ENCODE measurements at regions not wholly inside any gene's neighbourhood (a gene's known extent, or its start where the extent isn't known, plus 50 kb on each side); places are given as distances from the start of the nearest gene placed in this dataset.

DNA sequence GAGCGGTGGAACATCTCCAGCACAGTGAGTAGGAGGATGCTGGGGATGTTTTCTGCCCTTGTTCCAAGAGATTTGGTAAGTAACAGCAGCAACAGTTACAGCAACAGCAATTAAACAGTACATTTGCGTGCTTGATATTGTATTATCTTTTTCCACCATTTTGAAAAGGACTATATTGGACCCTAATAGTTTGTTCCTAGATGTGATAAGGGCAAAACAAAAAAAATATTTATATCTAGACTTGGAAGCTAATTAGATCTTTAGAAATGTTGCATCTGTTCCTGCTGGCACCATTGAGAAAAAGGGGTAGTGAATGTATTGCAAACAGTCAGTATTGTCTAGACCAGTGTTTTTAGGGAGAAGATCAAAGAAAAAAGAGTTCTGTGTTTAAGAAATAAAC is 759.9 kb downstream of the JRKL start:
- no peak for TF ChIP-seq CTCF (IDR thresholded peaks at IDR 0.05)
- Histone ChIP-seq H3K27ac (no peak overlapping the region), H3K4me3 (no peak overlapping the region), H3K4me1 (no peaks in the 10 kb centered on the region), H3K9me3 (no peaks in the 10 kb centered on the region), H3K36me3 (no peaks in the 10 kb centered on the region), H3K27me3 (ENCODE audit: low read depth) (no peaks in the 10 kb centered on the region)
- ATAC-seq, result no peak
- DNase-seq, result no peak
- intact Hi-C loops (cut with DNase I), result no loop called here

GRCh38 chr11:97157221-97157740 is 767.5 kb downstream of the JRKL start:
- no peak for TF ChIP-seq CTCF (IDR thresholded peaks at IDR 0.05)
- Histone ChIP-seq H3K9me3 (no peaks in the 10 kb centered on the region), H3K27me3 (ENCODE audit: low read depth) (no peaks in the 10 kb centered on the region), H3K4me3 (no peak overlapping the region), H3K36me3 (no peaks in the 10 kb centered on the region), H3K27ac (no peak overlapping the region), H3K4me1 (no peaks in the 10 kb centered on the region)
- DNase-seq (no peak), ATAC-seq (no peak)
- intact Hi-C loops (cut with DNase I), result no loop called here

DNA sequence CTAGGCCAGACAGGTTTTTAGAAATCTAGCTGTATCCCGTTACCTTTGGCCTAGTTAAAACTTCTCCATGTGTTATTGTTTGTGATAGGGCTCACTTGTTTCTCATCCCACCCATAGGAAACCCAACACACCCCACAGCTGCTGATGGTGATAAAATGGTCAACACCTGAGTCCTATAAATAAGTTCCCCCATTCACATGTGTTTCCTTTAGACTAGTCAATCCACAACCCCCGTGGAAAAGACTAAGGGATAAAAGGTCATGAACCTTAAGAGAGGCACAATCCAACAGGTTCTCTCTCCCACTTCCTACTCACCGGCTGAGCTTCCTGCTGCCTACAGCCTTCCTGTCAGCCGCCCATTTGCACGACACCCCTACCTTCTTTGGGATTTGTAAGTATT is 768.4 kb downstream of the JRKL start:
- intact Hi-C loops (cut with DNase I), result no loop called here
- H3K9me3 ChIP-seq, result no peaks in the 10 kb centered on the region
- TF ChIP-seq CTCF (IDR thresholded peaks at IDR 0.05), result no peak
- no peak overlapping the region for H3K27ac ChIP-seq
- DNase-seq (no peak), ATAC-seq (no peak)
- H3K4me1 ChIP-seq, result no peaks in the 10 kb centered on the region
- H3K4me3 ChIP-seq, result no peak overlapping the region
- no peaks in the 10 kb centered on the region for H3K36me3 ChIP-seq
- no peaks in the 10 kb centered on the region for H3K27me3 ChIP-seq (ENCODE audit: low read depth)

DNA sequence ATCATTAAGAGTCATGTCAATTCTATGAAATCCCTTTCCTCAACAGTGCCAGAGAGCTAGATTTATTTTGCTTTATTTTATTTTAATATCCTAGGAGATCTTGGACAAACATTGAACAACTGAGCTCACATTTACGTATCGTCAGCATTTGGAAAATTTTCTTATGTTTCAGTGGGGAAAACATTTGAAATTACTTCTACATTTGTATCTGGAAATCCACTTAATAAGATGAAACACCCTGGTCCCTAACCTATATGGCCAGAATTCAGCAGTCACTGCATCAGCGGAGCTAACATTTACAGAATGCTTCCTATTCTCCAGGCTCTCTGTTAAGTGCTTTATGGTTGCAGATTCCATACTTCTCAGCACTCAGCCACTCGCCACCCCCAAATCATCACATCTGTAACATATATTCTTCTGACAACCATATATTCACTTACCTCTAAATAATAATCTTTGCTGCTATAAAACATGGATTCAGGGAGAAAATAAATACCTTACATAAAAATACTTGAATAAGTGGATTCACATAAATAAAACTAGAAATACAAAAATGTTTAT is 773.9 kb downstream of the JRKL start:
- Histone ChIP-seq H3K4me1 (no peaks in the 10 kb centered on the region), H3K9me3 (no peaks in the 10 kb centered on the region), H3K4me3 (no peak overlapping the region), H3K27ac (no peak overlapping the region), H3K36me3 (no peaks in the 10 kb centered on the region), H3K27me3 (ENCODE audit: low read depth) (no peaks in the 10 kb centered on the region)
- ATAC-seq (no peak), DNase-seq (no peak)
- intact Hi-C loops (cut with DNase I), result no loop called here
- no peak for TF ChIP-seq CTCF (IDR thresholded peaks at IDR 0.05)

GRCh38 chr11:97201743-97202612 is 812.2 kb downstream of the JRKL start:
- Histone ChIP-seq H3K36me3 (no peaks in the 10 kb centered on the region), H3K4me1 (no peaks in the 10 kb centered on the region), H3K4me3 (no peak overlapping the region), H3K9me3 (no peaks in the 10 kb centered on the region), H3K27ac (no peak overlapping the region), H3K27me3 (ENCODE audit: low read depth) (no peaks in the 10 kb centered on the region)
- no peak for DNase-seq
- peak in 1 of 2 donors; percentile 23 for ATAC-seq
- no peak for TF ChIP-seq CTCF (IDR thresholded peaks at IDR 0.05)
- intact Hi-C loops (cut with DNase I), result no loop called here
